GM21737 (cell line): ENCODE measurements at regions not wholly inside any gene's neighbourhood (a gene's known extent, or its start where the extent isn't known, plus 50 kb on each side); places are given as distances from the start of the nearest gene placed in this dataset.
"Not testable (repeated sequence)": the region's sequence is repeated elsewhere in the genome, so short reads cannot be mapped to it uniquely, and the experiment has no call there.

Experiments
- ATAC-seq: cut with Tn5 transposase; IDR thresholded peaks from one replicate; pipeline ENCODE4 v1.9.1; 2021; ENCODE audit warnings: mild to moderate bottlenecking, moderate library complexity; ENCODE audit not compliant: unreplicated experiment

DNA sequence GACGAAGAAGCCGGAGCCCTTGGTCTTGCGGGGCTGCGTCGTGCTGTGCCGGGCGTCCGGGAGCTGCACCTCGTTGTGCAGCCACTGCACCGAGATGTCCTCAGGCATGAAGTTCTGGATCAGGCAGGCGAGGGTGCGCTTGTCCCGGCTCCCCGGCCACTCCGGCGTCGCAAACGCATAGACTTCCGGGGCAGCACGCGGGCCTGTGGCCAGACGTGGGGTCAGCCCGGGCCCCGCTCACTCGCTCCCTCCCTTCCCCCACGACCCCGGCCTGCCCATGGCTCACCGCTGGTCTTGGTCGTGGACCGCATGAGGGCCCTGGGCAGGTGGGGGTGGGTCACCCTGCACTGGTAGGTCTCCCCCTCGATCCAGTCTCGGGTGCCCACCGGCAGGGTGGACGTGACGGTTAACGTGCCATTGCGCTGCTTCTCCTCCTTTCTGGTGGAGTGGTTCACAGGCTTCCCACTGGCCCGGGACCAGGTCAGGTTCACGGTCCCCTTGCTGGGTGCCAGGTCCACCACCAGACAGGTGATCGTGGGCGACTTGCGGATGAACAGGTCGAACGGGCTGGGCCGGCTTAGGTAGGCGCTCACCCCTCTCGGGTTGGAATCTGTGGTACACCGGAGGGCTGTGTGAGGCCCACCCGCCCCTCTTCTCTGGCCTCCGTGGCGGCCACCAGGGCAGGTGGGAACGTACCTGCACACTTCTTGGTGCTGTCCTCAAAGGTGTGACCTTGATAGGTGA, 74.0 kb downstream of the TMEM121 start:
- not testable (repeated sequence) for ATAC-seq

DNA sequence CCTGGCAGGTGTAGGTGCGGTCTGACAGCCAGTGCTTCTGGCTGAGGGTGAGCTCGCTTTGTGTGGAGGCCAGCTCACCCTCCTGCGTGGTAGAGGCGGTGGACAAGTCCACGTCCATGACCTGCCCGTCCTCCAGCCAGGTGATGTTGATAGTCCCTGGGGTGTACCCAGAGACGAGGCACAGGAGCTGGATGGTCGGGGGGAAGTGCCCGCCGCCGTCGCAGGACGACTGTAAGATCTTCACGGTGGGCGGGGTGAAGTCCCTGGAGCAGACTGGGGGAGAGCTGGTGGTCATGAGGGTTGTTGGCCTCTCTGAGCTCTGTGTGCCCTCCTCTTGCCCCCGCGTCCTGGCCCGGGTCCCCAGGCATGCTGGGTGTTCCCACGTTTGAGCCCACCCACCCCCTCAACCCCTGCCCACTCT, 74.6 kb downstream of the TMEM121 start:
- ATAC-seq, result no peak

GRCh38 chr14:105601360-105602242, 75.2 kb downstream of the TMEM121 start:
- ATAC-seq, result no peak

DNA sequence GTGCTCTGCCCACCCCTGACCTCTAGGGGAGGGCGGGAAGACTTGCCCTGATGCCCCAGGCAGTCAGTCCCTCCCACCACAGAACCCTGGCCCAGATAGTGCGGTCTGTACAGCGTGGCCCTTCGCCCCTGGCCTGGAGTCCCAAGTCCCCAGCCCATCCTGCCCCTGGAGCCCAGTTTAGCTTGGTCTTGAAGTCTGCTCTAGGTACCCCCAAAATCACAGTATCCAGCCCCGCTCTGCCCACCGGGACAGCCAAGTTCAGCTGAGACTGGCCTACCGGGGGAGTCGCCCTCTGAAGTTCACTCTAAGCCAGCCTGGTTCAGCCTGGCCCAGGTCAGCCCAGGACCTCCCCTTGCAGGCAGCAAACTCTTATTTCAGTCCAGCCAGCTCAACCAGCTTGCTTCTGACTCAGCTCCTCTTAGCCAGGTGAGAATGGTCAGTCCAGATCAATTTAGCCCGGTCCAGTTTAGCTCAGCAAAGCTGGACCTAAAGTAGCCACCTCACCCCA, 75.9 kb downstream of the TMEM121 start:
- no peak for ATAC-seq

DNA sequence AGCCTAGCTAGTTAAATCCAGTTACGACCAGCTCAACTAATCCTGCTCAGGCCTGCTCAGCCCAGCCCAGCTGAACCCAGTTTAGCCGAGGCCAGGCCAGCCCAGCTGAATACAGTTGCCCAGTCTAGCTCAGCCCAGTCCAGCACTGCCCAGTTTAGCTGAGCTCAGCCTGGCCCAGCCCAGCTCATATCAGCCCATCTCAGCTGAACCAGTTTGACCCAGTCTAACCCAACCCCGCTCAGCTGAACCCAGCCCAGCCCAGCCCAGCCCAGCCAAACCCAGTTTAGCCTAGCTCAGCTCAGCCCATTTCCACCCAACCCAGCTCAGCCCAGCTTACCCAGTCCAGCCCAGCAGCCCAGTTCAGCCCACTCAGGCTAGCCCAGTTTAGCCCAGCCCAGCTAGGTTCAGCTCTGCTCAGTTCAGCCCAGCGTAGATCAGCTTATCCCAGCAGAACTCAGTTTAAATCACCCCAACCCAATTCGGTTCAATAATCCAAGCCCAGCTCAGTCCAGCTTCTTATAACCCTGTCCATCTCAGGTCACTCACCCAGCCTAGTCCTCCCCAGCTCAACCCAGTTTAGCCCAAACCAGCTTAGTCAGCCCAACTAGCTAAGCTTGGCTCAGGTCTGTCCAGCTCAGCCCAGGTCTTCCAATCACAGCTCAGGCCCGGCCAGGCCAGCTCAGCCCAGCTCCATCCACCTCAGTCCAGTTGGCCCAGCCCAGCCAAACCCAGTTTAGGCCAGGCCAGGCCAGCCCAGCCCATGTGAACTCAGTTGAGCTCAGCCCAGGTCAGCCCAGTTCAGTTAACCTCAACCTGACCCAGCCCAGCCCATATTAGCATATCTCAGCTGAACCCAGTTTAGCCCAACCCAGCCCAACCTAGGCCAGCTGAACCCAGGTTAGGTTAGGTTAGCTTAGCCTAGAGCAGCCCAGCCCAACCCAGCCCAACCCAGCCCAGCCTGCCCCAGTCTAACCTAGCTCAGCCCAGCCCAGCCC, 76.7 kb downstream of the TMEM121 start:
- ATAC-seq, result no peak

GRCh38 chr14:105604531-105605463, 78.4 kb downstream of the TMEM121 start:
- ATAC-seq, result not testable (repeated sequence)

- no peak for ATAC-seq
Measured at GRCh38 chr14:105605464-105606304, 79.3 kb downstream of the TMEM121 start.

GRCh38 chr14:105606305-105606975, 80.1 kb downstream of the TMEM121 start:
- ATAC-seq, result not testable (repeated sequence)

GRCh38 chr14:105607025-105607424, 80.6 kb downstream of the TMEM121 start:
- ATAC-seq, result not testable (repeated sequence)

- not testable (repeated sequence) for ATAC-seq
Measured at GRCh38 chr14:105614987-105615386, 88.6 kb downstream of the TMEM121 start.

DNA sequence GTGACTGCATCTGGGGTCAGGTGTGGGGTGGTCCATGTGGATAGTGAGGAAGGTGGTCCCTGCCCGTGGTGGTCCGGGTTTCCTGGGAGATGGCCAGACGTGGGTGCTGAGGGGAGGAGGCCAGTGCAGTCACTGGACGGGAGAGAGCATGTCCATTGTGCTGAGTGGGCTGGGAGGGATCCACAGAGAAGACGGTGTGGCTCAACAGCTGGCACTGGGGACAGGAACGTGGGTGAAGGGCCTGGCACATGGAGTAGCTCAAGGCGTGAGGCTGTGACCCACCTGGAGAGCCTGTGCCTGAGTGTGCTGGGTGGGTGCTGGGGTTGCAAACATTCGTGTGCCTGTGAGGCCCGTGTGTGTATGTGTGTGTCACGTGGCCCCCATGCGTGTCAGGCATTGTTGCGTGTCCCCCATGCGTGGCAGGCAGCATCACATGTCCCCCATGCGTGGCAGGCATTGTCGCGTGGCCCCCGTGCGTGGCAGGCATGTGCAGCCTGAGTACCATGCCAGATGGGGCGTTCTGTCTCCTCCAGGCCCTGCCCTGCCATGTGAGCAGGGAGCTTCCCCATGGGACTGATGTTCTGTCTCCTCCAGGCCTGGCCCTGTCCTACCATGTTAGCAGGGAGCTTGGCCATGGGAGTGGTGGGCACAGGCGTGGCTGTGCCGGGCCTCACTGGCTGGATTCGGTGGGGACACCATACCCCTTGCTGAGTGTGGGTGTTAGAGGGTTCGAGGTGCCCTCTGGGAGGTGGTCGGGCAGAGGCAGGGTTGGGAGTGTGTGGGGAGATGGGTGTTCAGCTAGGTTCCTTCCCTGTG, 89.8 kb downstream of the TMEM121 start:
- ATAC-seq, result not testable (repeated sequence)

DNA sequence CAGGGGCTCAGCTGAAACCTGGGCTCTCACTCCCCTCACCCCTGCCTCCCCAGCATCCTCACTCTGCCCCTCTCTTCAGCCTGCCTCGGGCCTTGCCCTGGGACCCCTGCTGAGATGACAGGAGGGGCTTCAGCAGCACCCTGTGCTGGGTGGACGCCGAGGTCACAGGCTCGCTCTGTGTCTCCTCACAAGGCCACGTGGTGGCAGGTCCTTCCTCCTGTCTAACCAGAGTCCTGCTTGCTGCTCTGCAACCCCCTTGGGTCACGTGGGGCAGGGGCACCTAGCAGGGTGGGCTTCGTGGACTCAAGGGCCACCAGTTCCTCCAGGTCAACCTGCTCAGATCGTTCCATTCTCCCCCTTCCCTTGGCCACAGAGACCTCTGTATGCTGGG, 90.4 kb downstream of the TMEM121 start:
- no peak for ATAC-seq

GRCh38 chr14:105617201-105617777, 90.9 kb downstream of the TMEM121 start:
- no peak for ATAC-seq

DNA sequence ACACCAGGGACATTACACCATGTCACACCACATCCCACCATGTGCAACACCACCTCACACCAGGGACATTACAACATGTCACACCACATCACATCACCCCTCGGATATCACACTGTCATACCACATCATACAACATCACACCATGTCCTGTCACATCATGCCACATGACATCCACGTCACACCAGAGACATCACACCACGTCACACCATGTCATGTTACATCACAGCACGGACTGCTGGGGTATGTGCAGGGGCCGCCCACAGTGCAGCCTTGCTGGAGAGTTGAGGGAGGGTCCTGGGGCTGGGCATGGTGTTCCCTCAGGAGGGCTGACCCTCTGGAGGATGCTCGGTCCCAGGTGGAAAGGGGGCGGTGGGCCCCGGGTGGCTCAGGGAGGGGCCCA, 91.4 kb downstream of the TMEM121 start:
- not testable (repeated sequence) for ATAC-seq

GRCh38 chr14:105619324-105619723, 92.9 kb downstream of the TMEM121 start:
- ATAC-seq, result not testable (repeated sequence)

DNA sequence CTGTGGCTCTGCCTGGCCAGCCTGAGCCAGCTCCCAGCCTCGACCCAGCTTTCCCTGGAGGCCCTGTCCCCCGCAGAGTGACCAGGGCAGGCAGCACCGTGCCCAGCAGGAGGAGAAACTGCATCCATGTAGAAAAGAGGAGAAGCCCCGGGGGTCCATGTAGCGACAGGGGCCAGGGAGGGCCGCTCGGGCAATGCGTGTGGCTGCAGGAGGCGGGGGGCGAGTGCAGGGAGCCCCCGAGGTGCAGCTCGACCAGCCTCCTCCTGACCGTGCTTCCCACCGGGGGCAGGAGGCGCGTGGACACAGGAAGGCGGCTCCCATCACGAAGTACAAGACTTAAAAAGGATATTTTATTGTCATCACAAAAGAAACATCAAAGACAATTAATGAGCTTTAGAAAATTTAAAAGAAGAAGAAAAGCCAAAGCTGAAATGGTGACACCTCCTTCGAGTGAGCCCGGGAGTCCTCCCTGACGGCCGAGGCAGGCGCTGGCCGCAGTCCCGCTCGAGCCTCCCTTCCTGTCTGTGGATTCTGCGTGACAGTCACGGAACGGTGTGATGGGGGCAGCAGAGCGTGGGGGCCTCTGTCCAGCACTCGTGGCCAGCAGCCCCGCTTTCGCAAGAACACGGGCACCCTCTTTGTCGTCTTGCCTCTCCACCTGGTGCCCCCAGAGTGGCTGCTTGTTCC, 93.9 kb downstream of the TMEM121 start:
- not testable (repeated sequence) for ATAC-seq
